WTC11 (cell line): ENCODE measurements at regions not wholly inside any gene's neighbourhood (a gene's known extent, or its start where the extent isn't known, plus 50 kb on each side); places are given as distances from the start of the nearest gene placed in this dataset.

Experiments
- ATAC-seq: fragments of 200-7000 bp; cut with Tn5 transposase; 2 replicates; pipeline ENCODE4 v1.10.0; 2021; ENCODE audit warnings: mild to moderate bottlenecking, moderate library complexity
- CTCF ChIA-PET: fragments of 300-600 bp; sonication (Branson Sonifier 250); formaldehyde crosslinking; loops from one replicate; lab custom pipeline; 2021; ENCODE audit warnings: antibody characterized with exemption; lab: Charles Lee
- POLR2A ChIA-PET: fragments of 350-600 bp; sonication (Branson Sonifier 250); formaldehyde crosslinking; loops from one replicate; lab custom pipeline; 2021; ENCODE audit warnings: antibody characterized with exemption; lab: Charles Lee
- DNase-seq: peaks from one replicate; pipeline ENCODE4 v3.0.0; 2021; ENCODE audit warnings: low spot score
- H3K27ac Mint-ChIP-seq: 2 replicates; pipeline ENCODE4 v1.8.0; 2021; ENCODE audit warnings: mixed read lengths
- H3K27me3 Mint-ChIP-seq: 2 replicates; pipeline ENCODE4 v1.8.0; 2021; ENCODE audit warnings: low read depth, mild to moderate bottlenecking, moderate library complexity, mixed read lengths
- H3K36me3 Mint-ChIP-seq: 2 replicates; pipeline ENCODE4 v1.8.0; 2021; ENCODE audit warnings: mixed read lengths
- H3K4me1 Mint-ChIP-seq: 2 replicates; pipeline ENCODE4 v1.8.0; 2022; ENCODE audit warnings: mixed read lengths
- H3K4me3 Mint-ChIP-seq: 2 replicates; pipeline ENCODE4 v1.8.0; 2021; ENCODE audit warnings: mild to moderate bottlenecking, moderate library complexity, mixed read lengths
- H3K9me3 Mint-ChIP-seq: 2 replicates; pipeline ENCODE4 v1.8.0; 2021; ENCODE audit warnings: mixed read lengths
- AFF4 ChIP-seq: sonication (generic); formaldehyde crosslinking; IDR thresholded peaks from 2 replicates; pipeline ENCODE4 v1.8.1; 2023; ENCODE audit warnings: mild to moderate bottlenecking, missing genetic modification reagents, borderline replicate concordance
- ATF1 ChIP-seq: sonication (generic); formaldehyde crosslinking; IDR thresholded peaks from 2 replicates; pipeline ENCODE4 v1.8.1; 2023; ENCODE audit warnings: mild to moderate bottlenecking, moderate library complexity, missing genetic modification reagents
- ATF3 ChIP-seq: sonication (generic); formaldehyde crosslinking; conservative IDR thresholded peaks from 2 replicates; pipeline ENCODE4 v1.8.1; 2022; ENCODE audit warnings: mild to moderate bottlenecking, missing genetic modification reagents
- CDX4 ChIP-seq: fragments of 250-450 bp; sonication (Bioruptor Pico); IDR thresholded peaks from 2 replicates; pipeline ENCODE4 v1.9.0; 2021; ENCODE audit warnings: moderate library complexity, mild to moderate bottlenecking, inconsistent platforms, borderline replicate concordance
- ELF4 ChIP-seq: sonication (generic); formaldehyde crosslinking; IDR thresholded peaks from 2 replicates; pipeline ENCODE4 v1.8.1; 2022; ENCODE audit warnings: low read depth, mild to moderate bottlenecking, moderate library complexity, missing genetic modification reagents
- FOXP1 ChIP-seq: sonication (generic); formaldehyde crosslinking; IDR thresholded peaks from 2 replicates; pipeline ENCODE4 v1.8.0; 2022; ENCODE audit warnings: missing genetic modification reagents, mild to moderate bottlenecking, moderate library complexity, borderline replicate concordance
- GRHL2 ChIP-seq: fragments of 250-450 bp; sonication (Bioruptor Pico); IDR thresholded peaks from 2 replicates; pipeline ENCODE4 v1.8.0; 2022; ENCODE audit warnings: mild to moderate bottlenecking, moderate library complexity; ENCODE audit not compliant: insufficient replicate concordance, severe bottlenecking
- GTF2I ChIP-seq: fragments of 250-450 bp; sonication (Bioruptor Pico); conservative IDR thresholded peaks from 2 replicates; pipeline ENCODE4 v1.4.0; 2021; ENCODE audit warnings: mild to moderate bottlenecking
- JAZF1 ChIP-seq: fragments of 250-450 bp; sonication (Bioruptor Pico); IDR thresholded peaks from 2 replicates; pipeline ENCODE4 v1.9.0; 2021; ENCODE audit warnings: moderate library complexity, mild to moderate bottlenecking, inconsistent platforms
- NFE2L1 ChIP-seq: sonication (generic); formaldehyde crosslinking; IDR thresholded peaks from 2 replicates; pipeline ENCODE4 v1.8.1; 2023; ENCODE audit warnings: missing genetic modification reagents
- NR2C2 ChIP-seq: sonication (generic); formaldehyde crosslinking; IDR thresholded peaks from 2 replicates; pipeline ENCODE4 v1.8.0; 2022; ENCODE audit warnings: mild to moderate bottlenecking, missing genetic modification reagents
- RORB ChIP-seq: fragments of 250-450 bp; sonication (Bioruptor Pico); IDR thresholded peaks from 2 replicates; pipeline ENCODE4 v1.9.0; 2021; ENCODE audit warnings: mild to moderate bottlenecking
- TP53 ChIP-seq: sonication (generic); formaldehyde crosslinking; IDR thresholded peaks from 2 replicates; pipeline ENCODE4 v1.8.1; 2023; ENCODE audit warnings: mild to moderate bottlenecking, missing genetic modification reagents
- TF ChIP-seq, protein P1 (sequence below): sonication (generic); formaldehyde crosslinking; conservative IDR thresholded peaks from 2 replicates; pipeline ENCODE4 v1.8.1; 2023; ENCODE audit warnings: mild to moderate bottlenecking, low read depth, missing genetic modification reagents, moderate library complexity
- TF ChIP-seq, protein P2 (sequence below): fragments of 250-450 bp; sonication (Bioruptor Pico); IDR thresholded peaks from 2 replicates; pipeline ENCODE4 v2.1.2; 2022; ENCODE audit warnings: mild to moderate bottlenecking, moderate library complexity
- TF ChIP-seq, protein P3 (sequence below): sonication (generic); formaldehyde crosslinking; IDR thresholded peaks from 2 replicates; pipeline ENCODE4 v1.8.0; 2022; ENCODE audit warnings: missing genetic modification reagents
- TF ChIP-seq, protein P4 (sequence below): sonication (generic); formaldehyde crosslinking; IDR thresholded peaks from 2 replicates; pipeline ENCODE4 v1.8.1; 2023; ENCODE audit warnings: mild to moderate bottlenecking, missing genetic modification reagents, moderate library complexity
- TF ChIP-seq, protein P5 (sequence below): sonication (generic); formaldehyde crosslinking; IDR thresholded peaks from 2 replicates; pipeline ENCODE4 v1.8.1; 2023; ENCODE audit warnings: mild to moderate bottlenecking, moderate library complexity, missing genetic modification reagents
- TF ChIP-seq, protein P6 (sequence below): sonication (generic); formaldehyde crosslinking; IDR thresholded peaks from 2 replicates; pipeline ENCODE4 v1.8.1; 2022; ENCODE audit warnings: mild to moderate bottlenecking, missing genetic modification reagents, moderate library complexity, borderline replicate concordance

DNA sequence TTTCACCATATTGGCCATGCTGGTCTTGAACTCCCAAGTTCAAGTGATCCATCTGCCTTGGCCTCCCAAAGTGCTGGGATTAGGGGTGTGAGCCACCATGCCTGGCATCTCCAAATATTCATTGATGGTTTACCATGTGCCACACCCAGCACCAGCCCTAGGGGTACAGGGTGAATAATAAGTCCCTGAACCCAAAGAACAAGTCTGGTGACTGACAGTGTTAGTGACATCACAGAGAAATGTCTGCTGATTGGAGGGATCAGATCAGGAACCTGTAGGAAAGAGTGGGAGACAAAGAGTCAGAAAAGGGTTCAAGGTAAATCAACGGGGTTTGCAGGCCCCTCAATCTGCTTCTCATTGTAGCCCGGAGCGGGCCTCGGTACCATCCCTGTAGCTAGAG is 118.4 kb upstream of the NABP1 start:
- Mint-ChIP-seq H3K9me3 (no peaks in the 10 kb centered on the region), H3K27ac (no peak overlapping the region), H3K4me3 (no peak overlapping the region), H3K36me3 (no peaks in the 10 kb centered on the region), H3K4me1 (peaks cover 7% of the 10 kb centered on the region), H3K27me3 (peaks cover 6% of the 10 kb centered on the region)
- DNase-seq (no peak), ATAC-seq (no peak)
- ChIA-PET POLR2A (no interaction called here), CTCF (interaction anchor here (1.0 to 1.3 kb wide), 2 partner anchors 10 to 21 kb away, joined by 4 to 5 read pairs; no protein-coding TSS in a partner anchor)
- TF ChIP-seq, protein P1, sequence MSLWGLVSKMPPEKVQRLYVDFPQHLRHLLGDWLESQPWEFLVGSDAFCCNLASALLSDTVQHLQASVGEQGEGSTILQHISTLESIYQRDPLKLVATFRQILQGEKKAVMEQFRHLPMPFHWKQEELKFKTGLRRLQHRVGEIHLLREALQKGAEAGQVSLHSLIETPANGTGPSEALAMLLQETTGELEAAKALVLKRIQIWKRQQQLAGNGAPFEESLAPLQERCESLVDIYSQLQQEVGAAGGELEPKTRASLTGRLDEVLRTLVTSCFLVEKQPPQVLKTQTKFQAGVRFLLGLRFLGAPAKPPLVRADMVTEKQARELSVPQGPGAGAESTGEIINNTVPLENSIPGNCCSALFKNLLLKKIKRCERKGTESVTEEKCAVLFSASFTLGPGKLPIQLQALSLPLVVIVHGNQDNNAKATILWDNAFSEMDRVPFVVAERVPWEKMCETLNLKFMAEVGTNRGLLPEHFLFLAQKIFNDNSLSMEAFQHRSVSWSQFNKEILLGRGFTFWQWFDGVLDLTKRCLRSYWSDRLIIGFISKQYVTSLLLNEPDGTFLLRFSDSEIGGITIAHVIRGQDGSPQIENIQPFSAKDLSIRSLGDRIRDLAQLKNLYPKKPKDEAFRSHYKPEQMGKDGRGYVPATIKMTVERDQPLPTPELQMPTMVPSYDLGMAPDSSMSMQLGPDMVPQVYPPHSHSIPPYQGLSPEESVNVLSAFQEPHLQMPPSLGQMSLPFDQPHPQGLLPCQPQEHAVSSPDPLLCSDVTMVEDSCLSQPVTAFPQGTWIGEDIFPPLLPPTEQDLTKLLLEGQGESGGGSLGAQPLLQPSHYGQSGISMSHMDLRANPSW (CRISPR knock-in tag): no peak
- TF ChIP-seq NFE2L1 (CRISPR knock-in tag): no peak
- TF ChIP-seq, protein P2, sequence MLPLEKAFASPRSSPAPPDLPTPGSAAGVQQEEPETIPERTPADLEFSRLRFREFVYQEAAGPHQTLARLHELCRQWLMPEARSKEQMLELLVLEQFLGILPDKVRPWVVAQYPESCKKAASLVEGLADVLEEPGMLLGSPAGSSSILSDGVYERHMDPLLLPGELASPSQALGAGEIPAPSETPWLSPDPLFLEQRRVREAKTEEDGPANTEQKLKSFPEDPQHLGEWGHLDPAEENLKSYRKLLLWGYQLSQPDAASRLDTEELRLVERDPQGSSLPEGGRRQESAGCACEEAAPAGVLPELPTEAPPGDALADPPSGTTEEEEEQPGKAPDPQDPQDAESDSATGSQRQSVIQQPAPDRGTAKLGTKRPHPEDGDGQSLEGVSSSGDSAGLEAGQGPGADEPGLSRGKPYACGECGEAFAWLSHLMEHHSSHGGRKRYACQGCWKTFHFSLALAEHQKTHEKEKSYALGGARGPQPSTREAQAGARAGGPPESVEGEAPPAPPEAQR: no peak
- TF ChIP-seq ATF1 (CRISPR knock-in tag): no peak
- no peak for TF ChIP-seq JAZF1 (CRISPR knock-in tag)
- TF ChIP-seq ATF3 (CRISPR knock-in tag): no peak
- TF ChIP-seq CDX4 (CRISPR knock-in tag): no peak
- no peak for TF ChIP-seq GTF2I (CRISPR knock-in tag)
- TF ChIP-seq, protein P3, sequence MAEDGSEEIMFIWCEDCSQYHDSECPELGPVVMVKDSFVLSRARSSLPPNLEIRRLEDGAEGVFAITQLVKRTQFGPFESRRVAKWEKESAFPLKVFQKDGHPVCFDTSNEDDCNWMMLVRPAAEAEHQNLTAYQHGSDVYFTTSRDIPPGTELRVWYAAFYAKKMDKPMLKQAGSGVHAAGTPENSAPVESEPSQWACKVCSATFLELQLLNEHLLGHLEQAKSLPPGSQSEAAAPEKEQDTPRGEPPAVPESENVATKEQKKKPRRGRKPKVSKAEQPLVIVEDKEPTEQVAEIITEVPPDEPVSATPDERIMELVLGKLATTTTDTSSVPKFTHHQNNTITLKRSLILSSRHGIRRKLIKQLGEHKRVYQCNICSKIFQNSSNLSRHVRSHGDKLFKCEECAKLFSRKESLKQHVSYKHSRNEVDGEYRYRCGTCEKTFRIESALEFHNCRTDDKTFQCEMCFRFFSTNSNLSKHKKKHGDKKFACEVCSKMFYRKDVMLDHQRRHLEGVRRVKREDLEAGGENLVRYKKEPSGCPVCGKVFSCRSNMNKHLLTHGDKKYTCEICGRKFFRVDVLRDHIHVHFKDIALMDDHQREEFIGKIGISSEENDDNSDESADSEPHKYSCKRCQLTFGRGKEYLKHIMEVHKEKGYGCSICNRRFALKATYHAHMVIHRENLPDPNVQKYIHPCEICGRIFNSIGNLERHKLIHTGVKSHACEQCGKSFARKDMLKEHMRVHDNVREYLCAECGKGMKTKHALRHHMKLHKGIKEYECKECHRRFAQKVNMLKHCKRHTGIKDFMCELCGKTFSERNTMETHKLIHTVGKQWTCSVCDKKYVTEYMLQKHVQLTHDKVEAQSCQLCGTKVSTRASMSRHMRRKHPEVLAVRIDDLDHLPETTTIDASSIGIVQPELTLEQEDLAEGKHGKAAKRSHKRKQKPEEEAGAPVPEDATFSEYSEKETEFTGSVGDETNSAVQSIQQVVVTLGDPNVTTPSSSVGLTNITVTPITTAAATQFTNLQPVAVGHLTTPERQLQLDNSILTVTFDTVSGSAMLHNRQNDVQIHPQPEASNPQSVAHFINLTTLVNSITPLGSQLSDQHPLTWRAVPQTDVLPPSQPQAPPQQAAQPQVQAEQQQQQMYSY (CRISPR knock-in tag): no peak
- no peak for TF ChIP-seq GRHL2
- TF ChIP-seq, protein P4, sequence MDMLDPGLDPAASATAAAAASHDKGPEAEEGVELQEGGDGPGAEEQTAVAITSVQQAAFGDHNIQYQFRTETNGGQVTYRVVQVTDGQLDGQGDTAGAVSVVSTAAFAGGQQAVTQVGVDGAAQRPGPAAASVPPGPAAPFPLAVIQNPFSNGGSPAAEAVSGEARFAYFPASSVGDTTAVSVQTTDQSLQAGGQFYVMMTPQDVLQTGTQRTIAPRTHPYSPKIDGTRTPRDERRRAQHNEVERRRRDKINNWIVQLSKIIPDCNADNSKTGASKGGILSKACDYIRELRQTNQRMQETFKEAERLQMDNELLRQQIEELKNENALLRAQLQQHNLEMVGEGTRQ (CRISPR knock-in tag): no peak
- TF ChIP-seq, protein P5, sequence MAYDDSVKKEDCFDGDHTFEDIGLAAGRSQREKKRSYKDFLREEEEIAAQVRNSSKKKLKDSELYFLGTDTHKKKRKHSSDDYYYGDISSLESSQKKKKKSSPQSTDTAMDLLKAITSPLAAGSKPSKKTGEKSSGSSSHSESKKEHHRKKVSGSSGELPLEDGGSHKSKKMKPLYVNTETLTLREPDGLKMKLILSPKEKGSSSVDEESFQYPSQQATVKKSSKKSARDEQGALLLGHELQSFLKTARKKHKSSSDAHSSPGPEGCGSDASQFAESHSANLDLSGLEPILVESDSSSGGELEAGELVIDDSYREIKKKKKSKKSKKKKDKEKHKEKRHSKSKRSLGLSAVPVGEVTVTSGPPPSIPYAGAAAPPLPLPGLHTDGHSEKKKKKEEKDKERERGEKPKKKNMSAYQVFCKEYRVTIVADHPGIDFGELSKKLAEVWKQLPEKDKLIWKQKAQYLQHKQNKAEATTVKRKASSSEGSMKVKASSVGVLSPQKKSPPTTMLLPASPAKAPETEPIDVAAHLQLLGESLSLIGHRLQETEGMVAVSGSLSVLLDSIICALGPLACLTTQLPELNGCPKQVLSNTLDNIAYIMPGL (CRISPR knock-in tag): no peak
- TF ChIP-seq, protein P6, sequence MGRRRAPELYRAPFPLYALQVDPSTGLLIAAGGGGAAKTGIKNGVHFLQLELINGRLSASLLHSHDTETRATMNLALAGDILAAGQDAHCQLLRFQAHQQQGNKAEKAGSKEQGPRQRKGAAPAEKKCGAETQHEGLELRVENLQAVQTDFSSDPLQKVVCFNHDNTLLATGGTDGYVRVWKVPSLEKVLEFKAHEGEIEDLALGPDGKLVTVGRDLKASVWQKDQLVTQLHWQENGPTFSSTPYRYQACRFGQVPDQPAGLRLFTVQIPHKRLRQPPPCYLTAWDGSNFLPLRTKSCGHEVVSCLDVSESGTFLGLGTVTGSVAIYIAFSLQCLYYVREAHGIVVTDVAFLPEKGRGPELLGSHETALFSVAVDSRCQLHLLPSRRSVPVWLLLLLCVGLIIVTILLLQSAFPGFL (CRISPR knock-in tag): no peak
- no peak for TF ChIP-seq TP53
- TF ChIP-seq RORB (CRISPR knock-in tag): no peak
- TF ChIP-seq NR2C2 (CRISPR knock-in tag): no peak
- TF ChIP-seq ELF4: no peak
- no peak for TF ChIP-seq AFF4 (CRISPR knock-in tag)
- no peak for TF ChIP-seq FOXP1 (CRISPR knock-in tag)
